ENCODE measurements at regions not wholly inside any gene's neighbourhood (a gene's known extent, or its start where the extent isn't known, plus 50 kb on each side); places are given as distances from the start of the nearest gene placed in this dataset.

DNA sequence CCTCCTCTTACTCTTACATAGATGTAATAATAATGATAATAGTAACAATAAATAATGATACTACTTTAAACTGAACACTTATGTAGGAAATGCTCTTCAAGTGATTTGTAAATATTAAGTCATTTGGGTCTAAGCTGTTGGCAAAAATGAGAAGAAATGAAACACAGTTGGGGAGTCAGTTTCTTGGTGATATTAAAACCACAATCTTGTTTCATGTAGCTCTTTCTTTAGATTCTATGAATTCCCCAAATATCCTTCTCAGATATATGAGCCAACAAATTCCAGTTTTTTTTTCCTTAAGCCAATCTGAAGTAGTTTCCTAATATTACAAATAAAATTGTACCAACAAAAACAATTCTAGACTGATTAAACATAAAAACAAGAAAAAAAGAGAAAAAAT lies 1115.6 kb upstream of the CNTN5 start:
- intact Hi-C loops (cut with micrococcal nuclease; ENCODE audit: unreplicated experiment) (no loop called here), in situ Hi-C loops (cut with MboI) (no loop called here)
- no peak overlapping the region for H3K4me2 ChIP-seq (ENCODE audit: control insufficient read depth, insufficient read depth)
- ATAC-seq (no peak), FAIRE-seq (no peak), DNase-seq (ENCODE audit: low read depth, low spot score) (no peak)
- ChIA-PET POLR2A (no interaction called here), SMC1A (ENCODE audit: uncharacterized antibody, unreplicated experiment) (no interaction called here), RAD21 (ENCODE audit: unreplicated experiment) (no interaction called here), CTCF (no interaction called here)
- H3K36me3 ChIP-seq (ENCODE audit: control insufficient read depth in 2 of 2, insufficient read depth in 2 of 2, low read length in 1 of 2), result no peaks in the 10 kb centered on the region
- H3K4me3 ChIP-seq, result no peak overlapping the region
- H3K27ac ChIP-seq (ENCODE audit: control insufficient read depth, insufficient read depth), result no peak overlapping the region
- TF ChIP-seq, protein P1, sequence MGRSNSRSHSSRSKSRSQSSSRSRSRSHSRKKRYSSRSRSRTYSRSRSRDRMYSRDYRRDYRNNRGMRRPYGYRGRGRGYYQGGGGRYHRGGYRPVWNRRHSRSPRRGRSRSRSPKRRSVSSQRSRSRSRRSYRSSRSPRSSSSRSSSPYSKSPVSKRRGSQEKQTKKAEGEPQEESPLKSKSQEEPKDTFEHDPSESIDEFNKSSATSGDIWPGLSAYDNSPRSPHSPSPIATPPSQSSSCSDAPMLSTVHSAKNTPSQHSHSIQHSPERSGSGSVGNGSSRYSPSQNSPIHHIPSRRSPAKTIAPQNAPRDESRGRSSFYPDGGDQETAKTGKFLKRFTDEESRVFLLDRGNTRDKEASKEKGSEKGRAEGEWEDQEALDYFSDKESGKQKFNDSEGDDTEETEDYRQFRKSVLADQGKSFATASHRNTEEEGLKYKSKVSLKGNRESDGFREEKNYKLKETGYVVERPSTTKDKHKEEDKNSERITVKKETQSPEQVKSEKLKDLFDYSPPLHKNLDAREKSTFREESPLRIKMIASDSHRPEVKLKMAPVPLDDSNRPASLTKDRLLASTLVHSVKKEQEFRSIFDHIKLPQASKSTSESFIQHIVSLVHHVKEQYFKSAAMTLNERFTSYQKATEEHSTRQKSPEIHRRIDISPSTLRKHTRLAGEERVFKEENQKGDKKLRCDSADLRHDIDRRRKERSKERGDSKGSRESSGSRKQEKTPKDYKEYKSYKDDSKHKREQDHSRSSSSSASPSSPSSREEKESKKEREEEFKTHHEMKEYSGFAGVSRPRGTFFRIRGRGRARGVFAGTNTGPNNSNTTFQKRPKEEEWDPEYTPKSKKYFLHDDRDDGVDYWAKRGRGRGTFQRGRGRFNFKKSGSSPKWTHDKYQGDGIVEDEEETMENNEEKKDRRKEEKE (IDR thresholded peaks at IDR 0.05), result no peak
- TF ChIP-seq SMARCA5 (IDR thresholded peaks at IDR 0.05) (no peak), KAT2A (conservative IDR thresholded peaks at IDR 0.05; ENCODE audit: control insufficient read depth, low read depth, low read length) (no peak), LARP7 (IDR thresholded peaks at IDR 0.05) (no peak), FOXM1 (IDR thresholded peaks at IDR 0.05; ENCODE audit: low read depth, low read length) (no peak), ZZZ3 (IDR thresholded peaks at IDR 0.05; ENCODE audit: control insufficient read depth, insufficient read length, low read depth) (no peak)
- H4K20me1 ChIP-seq (ENCODE audit: control insufficient read depth, insufficient read depth), result no peaks in the 10 kb centered on the region
- no peaks in the 10 kb centered on the region for H3K9me3 ChIP-seq (replicated peaks; ENCODE audit: control insufficient read depth, insufficient read depth, low read length)
- H3K9ac ChIP-seq (ENCODE audit: control insufficient read depth, insufficient read depth, low read length), result no peak overlapping the region
- H3K27me3 ChIP-seq (replicated peaks in 1 of 2; ENCODE audit: control insufficient read depth in 2 of 2, insufficient read depth in 2 of 2, low read length in 1 of 2), result no peaks in the 10 kb centered on the region
- no peak overlapping the region for H2AFZ ChIP-seq (ENCODE audit: control insufficient read depth, low read depth, low read length)
- H3K79me2 ChIP-seq (ENCODE audit: control insufficient read depth, insufficient read depth, low read length), result no peaks in the 10 kb centered on the region
- no peaks in the 10 kb centered on the region for H3K4me1 ChIP-seq (ENCODE audit: control insufficient read depth, insufficient read depth, low read length)
- no TSS peak for BruUV-seq (replicated peaks)

DNA sequence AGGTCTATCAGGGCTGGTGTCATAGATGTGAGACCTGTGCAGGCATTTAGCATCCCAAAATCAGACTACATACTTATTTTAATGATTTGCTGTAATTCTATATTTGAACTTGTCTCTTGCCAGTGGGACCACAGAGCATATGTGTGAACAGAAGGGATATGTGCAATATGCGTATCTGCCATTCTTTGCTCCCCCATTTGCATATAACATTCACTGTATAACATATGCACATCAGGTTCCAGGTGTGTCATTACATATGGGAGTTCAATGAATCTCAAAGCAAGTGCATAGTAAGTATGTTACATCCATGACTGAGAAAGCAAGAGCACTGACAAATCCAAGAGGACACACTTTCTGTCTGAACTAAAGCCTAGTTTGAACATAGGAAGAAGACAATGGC lies 1115.1 kb upstream of the CNTN5 start:
- Histone ChIP-seq H3K9me3 (replicated peaks; ENCODE audit: control insufficient read depth, insufficient read depth, low read length) (no peaks in the 10 kb centered on the region), H3K4me3 (no peak overlapping the region), H2AFZ (ENCODE audit: control insufficient read depth, low read depth, low read length) (no peak overlapping the region), H3K4me1 (ENCODE audit: control insufficient read depth, insufficient read depth, low read length) (no peaks in the 10 kb centered on the region), H3K4me2 (ENCODE audit: control insufficient read depth, insufficient read depth) (no peak overlapping the region), H3K27ac (ENCODE audit: control insufficient read depth, insufficient read depth) (no peak overlapping the region), H3K27me3 (replicated peaks in 1 of 2; ENCODE audit: control insufficient read depth in 2 of 2, insufficient read depth in 2 of 2, low read length in 1 of 2) (no peaks in the 10 kb centered on the region), H4K20me1 (ENCODE audit: control insufficient read depth, insufficient read depth) (no peaks in the 10 kb centered on the region), H3K9ac (ENCODE audit: control insufficient read depth, insufficient read depth, low read length) (no peak overlapping the region), H3K36me3 (ENCODE audit: control insufficient read depth in 2 of 2, insufficient read depth in 2 of 2, low read length in 1 of 2) (no peaks in the 10 kb centered on the region), H3K79me2 (ENCODE audit: control insufficient read depth, insufficient read depth, low read length) (no peaks in the 10 kb centered on the region)
- FAIRE-seq (no peak), DNase-seq (ENCODE audit: low read depth, low spot score) (no peak), ATAC-seq (no peak)
- in situ Hi-C loops (cut with MboI), result no loop called here
- no TSS peak for BruUV-seq (replicated peaks)
- SMC1A ChIA-PET (ENCODE audit: uncharacterized antibody, unreplicated experiment), result no interaction called here
- POLR2A ChIA-PET, result no interaction called here
- RAD21 ChIA-PET (ENCODE audit: unreplicated experiment), result no interaction called here
- WGBS (ENCODE audit: insufficient coverage, insufficient replicate concordance, low lambda C conversion rate, missing lambda C conversion rate), result 13% methylated on average over 1 of the region's 1 CpG
- CTCF ChIA-PET, result no interaction called here
- intact Hi-C loops (cut with micrococcal nuclease; ENCODE audit: unreplicated experiment), result no loop called here
- TF ChIP-seq IKZF1 (conservative IDR thresholded peaks at IDR 0.05), result no peak
- TF ChIP-seq ZNF207 (IDR thresholded peaks at IDR 0.05; ENCODE audit: borderline replicate concordance), result no peak
- no peak for TF ChIP-seq ZNF24 (IDR thresholded peaks at IDR 0.05)
- TF ChIP-seq MYB (IDR thresholded peaks at IDR 0.05; ENCODE audit: borderline replicate concordance, low read depth, low read length), result no peak
- no peak for TF ChIP-seq KLF5 (IDR thresholded peaks at IDR 0.05; ENCODE audit: partially characterized antibody)
- no peak for TF ChIP-seq POU2F2 (IDR thresholded peaks at IDR 0.05; ENCODE audit: borderline replicate concordance, low read depth, low read length)
- TF ChIP-seq, protein P2, sequence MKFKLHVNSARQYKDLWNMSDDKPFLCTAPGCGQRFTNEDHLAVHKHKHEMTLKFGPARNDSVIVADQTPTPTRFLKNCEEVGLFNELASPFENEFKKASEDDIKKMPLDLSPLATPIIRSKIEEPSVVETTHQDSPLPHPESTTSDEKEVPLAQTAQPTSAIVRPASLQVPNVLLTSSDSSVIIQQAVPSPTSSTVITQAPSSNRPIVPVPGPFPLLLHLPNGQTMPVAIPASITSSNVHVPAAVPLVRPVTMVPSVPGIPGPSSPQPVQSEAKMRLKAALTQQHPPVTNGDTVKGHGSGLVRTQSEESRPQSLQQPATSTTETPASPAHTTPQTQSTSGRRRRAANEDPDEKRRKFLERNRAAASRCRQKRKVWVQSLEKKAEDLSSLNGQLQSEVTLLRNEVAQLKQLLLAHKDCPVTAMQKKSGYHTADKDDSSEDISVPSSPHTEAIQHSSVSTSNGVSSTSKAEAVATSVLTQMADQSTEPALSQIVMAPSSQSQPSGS (IDR thresholded peaks at IDR 0.05; ENCODE audit: low read length), result no peak
- TF ChIP-seq SMARCA5 (IDR thresholded peaks at IDR 0.05), result no peak
- no peak for TF ChIP-seq TCF12 (IDR thresholded peaks at IDR 0.05; ENCODE audit: low read depth, low read length)
- TF ChIP-seq SMAD5 (IDR thresholded peaks at IDR 0.05; ENCODE audit: low read depth), result no peak
- TF ChIP-seq MTA3 (IDR thresholded peaks at IDR 0.05; ENCODE audit: borderline replicate concordance, low read length), result no peak

Data from GM12878 (cell line).